Lung (tissue), 11 donors: ENCODE measurements at regions not wholly inside any gene's neighbourhood (a gene's known extent, or its start where the extent isn't known, plus 50 kb on each side); places are given as distances from the start of the nearest gene placed in this dataset.

Experiments
- ATAC-seq: fragments of 200-7000 bp; cut with Tn5 transposase; one replicate; pipeline ENCODE4 v1.9.1; 2020; ENCODE audit warnings: moderate number of reproducible peaks; ENCODE audit not compliant: insufficient read depth, low FRiP score
- DNase-seq, 3 donors: peaks; one replicate each; pipeline ENCODE4 v3.0.0-alpha.2; 2013 to 2017
- H3K27ac ChIP-seq, 2 donors: one replicate each; pipeline ENCODE4 v1.5.1; 2013; ENCODE audit warnings: mild to moderate bottlenecking in 2 of 2, moderate library complexity in 2 of 2, control low read depth in 1 of 2, inconsistent platforms in 1 of 2, low read depth in 1 of 2, low read length in 1 of 2
- H3K27me3 ChIP-seq, 3 donors: one replicate each; pipeline ENCODE4 v1.5.1; 2013; ENCODE audit warnings: low read length in 2 of 3; ENCODE audit not compliant: control insufficient read depth in 3 of 3, insufficient read depth in 3 of 3
- H3K36me3 ChIP-seq, 4 donors: one replicate each; pipeline ENCODE4 v1.5.1; 2013; ENCODE audit warnings: low read length in 4 of 4, mild to moderate bottlenecking in 1 of 4, moderate library complexity in 1 of 4; ENCODE audit not compliant: control insufficient read depth in 4 of 4, insufficient read depth in 4 of 4
- H3K4me1 ChIP-seq, 5 donors: one replicate each; pipeline ENCODE4 v1.5.1; 2013; ENCODE audit warnings: low read length in 5 of 5, mild to moderate bottlenecking in 2 of 5, moderate library complexity in 1 of 5; ENCODE audit not compliant: control insufficient read depth in 5 of 5, insufficient read depth in 5 of 5
- H3K4me3 ChIP-seq: one replicate; pipeline ENCODE4 v1.5.1; 2013; ENCODE audit warnings: mild to moderate bottlenecking, control low read depth, moderate library complexity
- H3K9ac ChIP-seq, 2 donors: one replicate each; pipeline ENCODE4 v1.5.1; 2013; ENCODE audit warnings: low read length in 2 of 2, control low read depth in 1 of 2; ENCODE audit not compliant: insufficient read depth in 1 of 2
- H3K9me3 ChIP-seq, 4 donors: one replicate each; pipeline ENCODE4 v1.5.1; 2013; ENCODE audit warnings: low read length in 3 of 4, mild to moderate bottlenecking in 1 of 4, moderate library complexity in 1 of 4; ENCODE audit not compliant: control insufficient read depth in 4 of 4, insufficient read depth in 3 of 4
- WGBS, 2 donors: extraction: QIAGEN DNeasy Blood & Tissue Kit; methylation state at CpG; one replicate each; pipeline ENCODE4 v1.1.7; 2013; 5-methylcytosine and 5-hydroxymethylcytosine counted together
- TF ChIP-seq, protein P1 (sequence below): IDR thresholded peaks from 2 replicates; pipeline ENCODE4 v1.5.1; 2012; ENCODE audit warnings: mild to moderate bottlenecking; ENCODE audit errors: control extremely low read depth, extremely low read depth
- donor health status: control.
- donor health status: control.
- donor health status: Bipolar disorder and iron deficiency.
- donor health status: healthy.
- donor health status: DM: yes; HTN: yes; CAD: no.

DNA sequence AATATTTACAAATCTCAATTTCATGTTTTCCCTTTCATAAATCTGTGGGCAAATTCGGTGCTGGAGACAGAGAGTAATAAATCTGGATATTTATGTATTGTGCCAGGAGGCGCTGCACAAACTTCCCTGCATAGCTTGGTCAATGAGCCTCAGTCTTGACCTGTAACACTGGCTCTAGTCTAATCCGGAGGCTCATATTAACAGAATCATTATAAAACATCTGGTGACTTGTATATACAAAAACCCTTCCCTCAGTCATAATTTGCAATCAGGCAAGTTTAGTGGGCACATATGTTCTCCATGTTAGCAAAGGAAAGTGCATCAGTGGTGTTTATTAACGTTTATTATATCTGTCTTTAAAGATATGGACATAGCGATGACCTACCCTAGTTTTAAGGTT is 104.0 kb upstream of the BNC2 start:
- DNase-seq = no peak
- 67 to 72% methylated on average over 5 of the region's 5 CpGs for WGBS, 2 donors
- peaks cover 0 to 3% (median 0%) of the 10 kb centered on the region in 4 donors for H3K9me3 ChIP-seq
- H3K9ac ChIP-seq = no peak overlapping the region
- ATAC-seq = no peak
- no peaks in the 10 kb centered on the region for H3K36me3 ChIP-seq
- no peak overlapping the region for H3K4me3 ChIP-seq
- H3K4me1 ChIP-seq = no peaks in the 10 kb centered on the region
- H3K27ac ChIP-seq = no peak overlapping the region
- TF ChIP-seq, protein P1, sequence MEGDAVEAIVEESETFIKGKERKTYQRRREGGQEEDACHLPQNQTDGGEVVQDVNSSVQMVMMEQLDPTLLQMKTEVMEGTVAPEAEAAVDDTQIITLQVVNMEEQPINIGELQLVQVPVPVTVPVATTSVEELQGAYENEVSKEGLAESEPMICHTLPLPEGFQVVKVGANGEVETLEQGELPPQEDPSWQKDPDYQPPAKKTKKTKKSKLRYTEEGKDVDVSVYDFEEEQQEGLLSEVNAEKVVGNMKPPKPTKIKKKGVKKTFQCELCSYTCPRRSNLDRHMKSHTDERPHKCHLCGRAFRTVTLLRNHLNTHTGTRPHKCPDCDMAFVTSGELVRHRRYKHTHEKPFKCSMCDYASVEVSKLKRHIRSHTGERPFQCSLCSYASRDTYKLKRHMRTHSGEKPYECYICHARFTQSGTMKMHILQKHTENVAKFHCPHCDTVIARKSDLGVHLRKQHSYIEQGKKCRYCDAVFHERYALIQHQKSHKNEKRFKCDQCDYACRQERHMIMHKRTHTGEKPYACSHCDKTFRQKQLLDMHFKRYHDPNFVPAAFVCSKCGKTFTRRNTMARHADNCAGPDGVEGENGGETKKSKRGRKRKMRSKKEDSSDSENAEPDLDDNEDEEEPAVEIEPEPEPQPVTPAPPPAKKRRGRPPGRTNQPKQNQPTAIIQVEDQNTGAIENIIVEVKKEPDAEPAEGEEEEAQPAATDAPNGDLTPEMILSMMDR = no peak
- no peaks in the 10 kb centered on the region for H3K27me3 ChIP-seq

DNA sequence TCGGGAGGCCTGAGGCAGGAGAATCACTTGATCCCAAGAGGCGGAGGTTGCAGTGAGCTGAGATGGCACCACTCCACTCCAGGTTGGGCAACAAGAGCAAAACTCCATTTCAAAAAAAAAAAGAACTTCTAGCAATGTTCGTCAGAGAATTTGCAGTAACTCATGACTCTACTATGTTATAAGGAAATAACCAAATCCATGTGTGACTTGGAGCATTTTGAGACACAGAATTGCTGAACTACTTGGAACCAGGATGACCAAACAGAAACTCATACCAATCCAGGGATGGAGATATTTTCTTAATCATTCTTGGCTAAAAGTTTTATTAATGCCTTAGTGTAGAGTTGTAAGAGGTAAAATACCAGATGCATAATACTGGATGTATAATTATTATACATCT is 99.9 kb upstream of the BNC2 start:
- WGBS, 2 donors = 94 to 95% methylated on average over 3 of the region's 3 CpGs
- Histone ChIP-seq H3K27me3 (no peaks in the 10 kb centered on the region), H3K4me1 (no peaks in the 10 kb centered on the region), H3K36me3 (no peaks in the 10 kb centered on the region), H3K27ac (no peak overlapping the region), H3K9ac (no peak overlapping the region), H3K4me3 (no peak overlapping the region), H3K9me3 (peaks cover 0 to 3% (median 0%) of the 10 kb centered on the region in 4 donors)
- no peak for DNase-seq
- no peak for ATAC-seq
- TF ChIP-seq, protein P1 = no peak

DNA sequence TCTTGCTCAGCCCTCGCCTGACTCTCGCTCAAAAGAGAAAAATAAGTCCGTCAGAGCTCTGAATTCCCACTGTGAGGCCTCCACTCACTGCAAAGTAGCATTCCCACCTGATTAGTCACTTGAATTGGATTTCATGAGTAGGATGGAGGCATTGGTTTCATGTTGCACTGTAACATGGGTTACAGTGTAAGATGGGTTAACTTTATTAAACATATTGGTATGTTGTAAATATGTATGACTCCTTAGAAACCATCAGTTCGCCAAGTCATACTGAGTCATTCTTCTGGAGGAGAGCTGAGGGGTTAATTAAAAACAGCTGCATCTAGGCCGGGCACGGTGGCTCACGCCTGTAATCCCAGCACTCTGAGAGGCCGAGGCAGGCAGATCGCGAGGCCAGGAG is 93.8 kb upstream of the BNC2 start:
- H3K9ac ChIP-seq = no peak overlapping the region
- H3K36me3 ChIP-seq = no peaks in the 10 kb centered on the region
- H3K9me3 ChIP-seq = peaks cover 0 to 6% (median 1%) of the 10 kb centered on the region in 4 donors
- ATAC-seq (no peak), DNase-seq (no peak)
- H3K27me3 ChIP-seq = no peaks in the 10 kb centered on the region
- peaks cover 0 to 1% (median 0%) of the 10 kb centered on the region in 5 donors for H3K4me1 ChIP-seq
- H3K27ac ChIP-seq = no peak overlapping the region
- TF ChIP-seq, protein P1 = no peak
- no peak overlapping the region for H3K4me3 ChIP-seq
- 95% methylated on average over 10 of the region's 10 CpGs for WGBS, 2 donors

- TF ChIP-seq, protein P1 = no peak
- Histone ChIP-seq H3K9me3 (peaks cover 0 to 6% (median 1%) of the 10 kb centered on the region in 4 donors), H3K4me3 (no peak overlapping the region), H3K9ac (no peak overlapping the region), H3K36me3 (no peaks in the 10 kb centered on the region), H3K27ac (no peak overlapping the region), H3K4me1 (peaks cover 0 to 1% (median 0%) of the 10 kb centered on the region in 5 donors), H3K27me3 (no peaks in the 10 kb centered on the region)
- ATAC-seq = no peak
- DNase-seq = no peak
- WGBS, 2 donors = 88 to 91% methylated on average over 2 of the region's 2 CpGs
These were observed 89.6 kb upstream of the BNC2 start for GRCh38 chr9:16960084-16960483.
